K562 (cell line): ENCODE measurements at regions not wholly inside any gene's neighbourhood (a gene's known extent, or its start where the extent isn't known, plus 50 kb on each side); places are given as distances from the start of the nearest gene placed in this dataset.

Experiments used
- ATAC-seq: fragments of 200-7000 bp; cut with Tn5 transposase; 3 replicates; pipeline ENCODE4 v1.9.1; 2020; ENCODE audit warnings: moderate library complexity
- BruUV-seq: library from RNA; stranded (reverse); fragments of 400-500 nt; replicated peaks from 2 replicates; lab custom pipeline; 2021; lab: Mats Ljungman, UMichigan
- CTCF ChIA-PET: fragments of 300-600 bp; formaldehyde crosslinking; extraction: SDS; loops from one replicate; lab custom pipeline; 2021; ENCODE audit warnings: low intra/inter-chr PET ratio; lab: Yijun Ruan, JAX
- POLR2A ChIA-PET: fragments of 300-600, 350-650 bp; sonication (Branson Sonifier 250); formaldehyde crosslinking; extraction: SDS; loops from one replicate; lab custom pipeline; 2021; ENCODE audit warnings: antibody characterized with exemption, inconsistent platforms; lab: Yijun Ruan, JAX
- DNase-seq, 4 experiments: peaks; one replicate each; pipeline versions ENCODE4 v3.0.0 to v3.0.0-alpha.2; 2011 to 2018; ENCODE audit warnings: low spot score in 3 of 4, mixed read lengths in 3 of 4; ENCODE audit errors: extremely low read depth in 1 of 4
- FAIRE-seq: peaks from 2 replicates; lab custom pipeline; 2011; peaks lifted over from hg19 to GRCh38; lab: Jason Lieb, UNC
- H2AFZ ChIP-seq: 2 replicates; pipeline ENCODE4 v1.6.0; 2011; ENCODE audit warnings: low read depth, low read length, control low read depth, inconsistent platforms
- H3K27ac ChIP-seq: fragments of 200-600 bp; 3 replicates; pipeline ENCODE4 v1.8.0; 2011; ENCODE audit warnings: low read depth, mild to moderate bottlenecking, control low read depth, inconsistent platforms, low read length, moderate library complexity, mixed read lengths; ENCODE audit errors: extremely low read depth
- H3K27me3 ChIP-seq, 2 experiments: fragments of 300-600 bp in 1 of 2; 2 replicates in 1 of 2; 3 replicates in 1 of 2; pipeline versions ENCODE4 v1.6.0 to v1.8.0; 2011; ENCODE audit warnings: inconsistent platforms in 2 of 2, low read length in 2 of 2, mild to moderate bottlenecking in 1 of 2, mixed read lengths in 1 of 2, moderate library complexity in 1 of 2; ENCODE audit not compliant: control insufficient read depth in 2 of 2, insufficient read depth in 2 of 2
- H3K36me3 ChIP-seq: fragments of 300-600 bp; 3 replicates; pipeline ENCODE4 v1.8.0; 2011; ENCODE audit warnings: mild to moderate bottlenecking, low read length, inconsistent platforms; ENCODE audit not compliant: control insufficient read depth, insufficient read depth
- H3K4me1 ChIP-seq, 2 experiments: fragments of 200-600 bp in 1 of 2; replicated peaks in 1 of 2; 2 replicates in 1 of 2; 3 replicates in 1 of 2; pipeline versions ENCODE4 v1.5.1 to v1.8.0; 2011; ENCODE audit warnings: inconsistent platforms in 2 of 2, low read length in 2 of 2, mild to moderate bottlenecking in 1 of 2, mixed read lengths in 1 of 2, moderate library complexity in 1 of 2; ENCODE audit not compliant: control insufficient read depth in 2 of 2, insufficient read depth in 2 of 2
- H3K4me2 ChIP-seq: 2 replicates; pipeline ENCODE4 v1.6.1; 2011; ENCODE audit warnings: low read length, control low read depth, inconsistent platforms, mixed read lengths; ENCODE audit not compliant: insufficient read depth
- H3K4me3 ChIP-seq: fragments of 200-600 bp; sonication (generic), shearing (Covaris generic); 2 replicates; pipeline ENCODE4 v1.5.1; 2016; ENCODE audit warnings: control low read depth, inconsistent platforms
- H3K79me2 ChIP-seq: fragments of 200-600 bp; 3 replicates; pipeline ENCODE4 v1.8.0; 2011; ENCODE audit warnings: low read length, inconsistent platforms; ENCODE audit not compliant: control insufficient read depth, insufficient read depth
- H3K9ac ChIP-seq, 2 experiments: 2 replicates each; pipeline versions ENCODE4 v1.6.0 to v1.6.1; 2011; ENCODE audit warnings: low read depth in 2 of 2, low read length in 2 of 2, control low read depth in 1 of 2, inconsistent platforms in 1 of 2, mild to moderate bottlenecking in 1 of 2, mixed read lengths in 1 of 2; ENCODE audit not compliant: insufficient read depth in 1 of 2
- H3K9me1 ChIP-seq: one replicate; pipeline ENCODE4 v1.6.0; 2011; ENCODE audit warnings: inconsistent platforms, mild to moderate bottlenecking, low read length, moderate library complexity; ENCODE audit not compliant: control insufficient read depth, insufficient read depth
- H3K9me3 ChIP-seq: replicated peaks from 2 replicates; pipeline ENCODE4 v1.5.1; 2011; ENCODE audit warnings: low read depth, low read length, inconsistent platforms; ENCODE audit not compliant: control insufficient read depth, insufficient read depth
- H4K20me1 ChIP-seq: replicated peaks from 2 replicates; pipeline ENCODE4 v1.6.1; 2011; ENCODE audit warnings: low read length, inconsistent platforms, mixed read lengths; ENCODE audit not compliant: control insufficient read depth, insufficient read depth
- BCOR ChIP-seq: fragments of 450-650 bp; IDR thresholded peaks from 2 replicates; pipeline ENCODE4 v1.6.1; 2016
- C11orf30 ChIP-seq: fragments of 450-650 bp; IDR thresholded peaks from 2 replicates; pipeline ENCODE4 v1.6.1; 2016; ENCODE audit warnings: low read depth, mild to moderate bottlenecking
- CBX5 ChIP-seq: IDR thresholded peaks from 2 replicates; pipeline ENCODE4 v1.6.1; 2014; ENCODE audit warnings: low read depth, borderline replicate concordance
- DIDO1 ChIP-seq: fragments of 450-650 bp; IDR thresholded peaks from 2 replicates; pipeline ENCODE4 v1.6.1; 2016; ENCODE audit warnings: low read depth, missing biosample characterization, missing genetic modification characterization
- KAT8 ChIP-seq: fragments of 450-650 bp; IDR thresholded peaks from 2 replicates; pipeline ENCODE4 v1.6.1; 2016; ENCODE audit warnings: low read depth, mild to moderate bottlenecking
- MAFF ChIP-seq: IDR thresholded peaks from 2 replicates; pipeline ENCODE4 v1.6.1; 2012; ENCODE audit warnings: low read length, improper control_type of control experiment
- MAFG ChIP-seq: fragments of 450-650 bp; conservative IDR thresholded peaks from 2 replicates; pipeline ENCODE4 v1.6.1; 2016; ENCODE audit warnings: missing genetic modification characterization, missing compliant biosample characterization
- MAFK ChIP-seq: IDR thresholded peaks from 2 replicates; pipeline ENCODE4 v1.6.1; 2011; ENCODE audit warnings: low read length, improper control_type of control experiment
- MTA3 ChIP-seq: fragments of 450-650 bp; formaldehyde crosslinking; IDR thresholded peaks from 2 replicates; pipeline ENCODE4 v1.6.1; 2017; ENCODE audit warnings: mild to moderate bottlenecking, borderline replicate concordance
- NFE2L1 ChIP-seq: fragments of 450-650 bp; IDR thresholded peaks from 2 replicates; pipeline ENCODE4 v1.6.1; 2016; ENCODE audit warnings: missing genetic modification characterization, low read depth, mild to moderate bottlenecking, missing compliant biosample characterization, moderate library complexity, borderline replicate concordance
- PCBP1 ChIP-seq: fragments of 200-400 bp; formaldehyde crosslinking; IDR thresholded peaks from 2 replicates; pipeline ENCODE4 v1.6.1; 2018; ENCODE audit warnings: mild to moderate bottlenecking, low read depth, low read length; ENCODE audit not compliant: poor library complexity, severe bottlenecking
- ZNF146 ChIP-seq: IDR thresholded peaks from one replicate; pipeline ENCODE4 v1.6.1; 2018; ENCODE audit warnings: missing compliant biosample characterization; ENCODE audit not compliant: unreplicated experiment
- ZNF316 ChIP-seq: fragments of 450-650 bp; IDR thresholded peaks from 2 replicates; pipeline ENCODE4 v1.6.1; 2016
- WGBS: fragments of 100-300 bp; shearing (Covaris generic); methylation state at CpG from one replicate; pipeline ENCODE4 v1.1.6; 2016; ENCODE audit warnings: low coverage, mixed read lengths; ENCODE audit not compliant: insufficient coverage; ENCODE audit errors: missing lambda C conversion rate; 5-methylcytosine and 5-hydroxymethylcytosine counted together
- in situ Hi-C: fragments of 300-500 bp; cut with MboI; formaldehyde crosslinking; loops from 4 replicates; pipeline ENCODE4 v1.15.0; 2018; ENCODE audit warnings: inconsistent platforms, mixed read lengths
- intact Hi-C: fragments of 100-400 bp; cut with micrococcal nuclease; formaldehyde crosslinking; loops from 2 replicates; pipeline ENCODE4 v1.14.2; 2022
- TF ChIP-seq, protein P1 (sequence below): fragments of 450-650 bp; IDR thresholded peaks from 2 replicates; pipeline ENCODE4 v1.6.1; 2018; ENCODE audit not compliant: partially characterized antibody

DNA sequence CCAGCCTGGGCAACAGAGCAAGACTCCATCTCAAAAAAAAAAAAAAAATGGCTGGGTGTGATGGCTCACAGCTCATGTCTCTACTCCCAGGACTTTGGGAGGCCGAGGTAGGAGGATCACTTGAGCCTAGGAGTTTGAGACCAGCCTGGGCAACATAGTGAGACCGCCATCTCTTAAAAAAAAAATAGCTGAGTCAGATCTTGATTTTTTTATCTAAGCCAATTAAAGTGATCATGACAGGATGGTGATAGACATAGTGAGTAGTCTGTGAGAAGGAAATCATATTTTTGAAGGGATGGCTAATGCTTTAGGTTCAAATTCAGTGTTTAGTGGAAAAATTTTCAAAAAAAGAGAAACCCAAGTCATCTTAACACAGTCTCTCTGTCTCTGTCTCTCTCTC lies 114.6 kb upstream of the JARID2 start:
- Histone ChIP-seq H3K9me3 (no peaks in the 10 kb centered on the region), H3K79me2 (no peaks in the 10 kb centered on the region), H3K4me2 (no peak overlapping the region), H3K4me3 (no peak overlapping the region), H3K9me1 (no peaks in the 10 kb centered on the region), H3K36me3 (no peaks in the 10 kb centered on the region), H4K20me1 (no peaks in the 10 kb centered on the region), H3K27me3 (no peaks in the 10 kb centered on the region), H3K9ac (no peak overlapping the region), H3K4me1 (peaks cover 0 to 11% of the 10 kb centered on the region in 2 experiments; a peak in 2 of 5 replicates), H3K27ac (no peak overlapping the region), H2AFZ (peak overlapping the region; percentile 71; the same call in 1 of the 2 replicates)
- no peak for ATAC-seq
- in situ Hi-C loops: no loop called here
- BruUV-seq: no TSS peak
- TF ChIP-seq CBX5 (no peak), DIDO1 (tag) (no peak), C11orf30 (peak; percentile 84), KAT8 (no peak), MAFG (tag) (peak; percentile 74), ZNF316 (peak; percentile 94), BCOR (peak; percentile 40; the same call in 1 of the 2 replicates), MTA3 (no peak), NFE2L1 (tag) (0 out of 2 replicates have a peak, but pooled peaks have one; percentile 5), MAFK (peak; percentile 63; the same call in 1 of the 2 replicates), MAFF (peak; percentile 66), ZNF146 (CRISPR knock-in tag) (no peak), PCBP1 (no peak)
- TF ChIP-seq, protein P1, sequence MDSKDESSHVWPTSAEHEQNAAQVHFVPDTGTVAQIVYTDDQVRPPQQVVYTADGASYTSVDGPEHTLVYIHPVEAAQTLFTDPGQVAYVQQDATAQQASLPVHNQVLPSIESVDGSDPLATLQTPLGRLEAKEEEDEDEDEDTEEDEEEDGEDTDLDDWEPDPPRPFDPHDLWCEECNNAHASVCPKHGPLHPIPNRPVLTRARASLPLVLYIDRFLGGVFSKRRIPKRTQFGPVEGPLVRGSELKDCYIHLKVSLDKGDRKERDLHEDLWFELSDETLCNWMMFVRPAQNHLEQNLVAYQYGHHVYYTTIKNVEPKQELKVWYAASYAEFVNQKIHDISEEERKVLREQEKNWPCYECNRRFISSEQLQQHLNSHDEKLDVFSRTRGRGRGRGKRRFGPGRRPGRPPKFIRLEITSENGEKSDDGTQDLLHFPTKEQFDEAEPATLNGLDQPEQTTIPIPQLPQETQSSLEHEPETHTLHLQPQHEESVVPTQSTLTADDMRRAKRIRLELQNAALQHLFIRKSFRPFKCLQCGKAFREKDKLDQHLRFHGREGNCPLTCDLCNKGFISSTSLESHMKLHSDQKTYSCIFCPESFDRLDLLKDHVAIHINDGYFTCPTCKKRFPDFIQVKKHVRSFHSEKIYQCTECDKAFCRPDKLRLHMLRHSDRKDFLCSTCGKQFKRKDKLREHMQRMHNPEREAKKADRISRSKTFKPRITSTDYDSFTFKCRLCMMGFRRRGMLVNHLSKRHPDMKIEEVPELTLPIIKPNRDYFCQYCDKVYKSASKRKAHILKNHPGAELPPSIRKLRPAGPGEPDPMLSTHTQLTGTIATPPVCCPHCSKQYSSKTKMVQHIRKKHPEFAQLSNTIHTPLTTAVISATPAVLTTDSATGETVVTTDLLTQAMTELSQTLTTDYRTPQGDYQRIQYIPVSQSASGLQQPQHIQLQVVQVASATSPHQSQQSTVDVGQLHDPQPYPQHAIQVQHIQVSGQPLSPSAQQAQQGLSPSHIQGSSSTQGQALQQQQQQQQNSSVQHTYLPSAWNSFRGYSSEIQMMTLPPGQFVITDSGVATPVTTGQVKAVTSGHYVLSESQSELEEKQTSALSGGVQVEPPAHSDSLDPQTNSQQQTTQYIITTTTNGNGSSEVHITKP: no peak
- DNase-seq: no peak
- ChIA-PET POLR2A (interaction anchor here (0.6 to 1.0 kb wide), 2 partner anchors 42 to 611 kb away, joined by 3 read pairs; no protein-coding TSS in a partner anchor), CTCF (no interaction called here)
- WGBS: 75% methylated on average over 2 of the region's 2 CpGs
- no peak for FAIRE-seq
- intact Hi-C loops: no loop called here
